Heart left ventricle (tissue), 16 donors: ENCODE measurements at regions not wholly inside any gene's neighbourhood (a gene's known extent, or its start where the extent isn't known, plus 50 kb on each side); places are given as distances from the start of the nearest gene placed in this dataset.

ENCODE experiments used
- ATAC-seq, 4 donors: fragments of 200-7000 bp; cut with Tn5 transposase; one replicate each; pipeline ENCODE4 v1.9.1; 2020 to 2022; ENCODE audit warnings: moderate library complexity in 4 of 4, mild to moderate bottlenecking in 3 of 4, moderate number of reproducible peaks in 1 of 4
- DNase-seq, 5 donors: peaks; one replicate each; pipeline ENCODE4 v3.0.0-alpha.2; 2020
- H3K27ac ChIP-seq, 12 donors: fragments of 200-600 bp; sonication (generic) in 4 of 12; one replicate each; pipeline versions ENCODE4 v1.5.0 to v1.8.0; 2016 to 2022; ENCODE audit warnings: mild to moderate bottlenecking in 2 of 12
- H3K27me3 ChIP-seq, 9 donors: fragments of 200-600 bp; sonication (generic) in 2 of 9; one replicate each; pipeline versions ENCODE4 v1.5.1 to v1.8.0; 2016 to 2022; ENCODE audit warnings: mild to moderate bottlenecking in 3 of 9
- H3K36me3 ChIP-seq, 9 donors: fragments of 200-600 bp; sonication (generic) in 2 of 9; one replicate each; pipeline versions ENCODE4 v1.5.0 to v1.8.0; 2018 to 2022; ENCODE audit warnings: mild to moderate bottlenecking in 2 of 9
- H3K4me1 ChIP-seq, 12 donors: fragments of 200-600 bp; sonication (generic) in 4 of 12; one replicate each; pipeline versions ENCODE4 v1.5.0 to v1.8.0; 2016 to 2022; ENCODE audit warnings: mild to moderate bottlenecking in 3 of 12
- H3K4me3 ChIP-seq, 12 donors: fragments of 200-600 bp; sonication (generic) in 4 of 12; one replicate each; pipeline versions ENCODE4 v1.5.0 to v1.8.0; 2017 to 2022; ENCODE audit warnings: mild to moderate bottlenecking in 9 of 12, moderate library complexity in 4 of 12
- H3K9me3 ChIP-seq, 12 donors: fragments of 200-600 bp; sonication (generic) in 4 of 12; one replicate each; pipeline versions ENCODE4 v1.5.0 to v1.8.0; 2016 to 2022; ENCODE audit warnings: mild to moderate bottlenecking in 1 of 12
- CTCF ChIP-seq, 12 donors: fragments of 200-600 bp; sonication (generic) in 4 of 12; IDR thresholded peaks; one replicate each; pipeline versions ENCODE4 v1.5.0 to v1.8.0; 2018 to 2022; ENCODE audit warnings: antibody characterized with exemption in 12 of 12, mild to moderate bottlenecking in 5 of 12
- POLR2A ChIP-seq, 2 donors: fragments of 450-650 bp; IDR thresholded peaks; one replicate each; pipeline ENCODE4 v1.6.1; 2017; ENCODE audit warnings: antibody characterized with exemption in 2 of 2, mild to moderate bottlenecking in 2 of 2, moderate library complexity in 2 of 2
- WGBS, 4 donors: extraction: QIAGEN DNeasy Blood & Tissue Kit in 2 of 4; methylation state at CpG; one replicate each; pipeline versions ENCODE4 v1.1.5 to v1.1.7; 2013 to 2018; 5-methylcytosine and 5-hydroxymethylcytosine counted together
- intact Hi-C, 10 donors: fragments of 100-400 bp; cut with DNase I; formaldehyde crosslinking; loops; one replicate each; pipeline versions ENCODE4 v1.11.1 to v1.14.2; 2022
- donor health status: ischemic (EF 13 %, LVEDD 7.1; RV severe dilation, severe dysfunction).
- donor health status: healthy with polysubstance abuse.
- donor health status: DM: no; HTN: yes; CAD: no.
- donor health status: DM: no; HTN: no; CAD: no.
- donor health status: ischemic (EF 25% LVEDD 6.9; RV normal size, moderate dysfunction).
- donor health status: ischemic (EF 25% LVEDD 5.7; RV mildly dilated, moderate dysfunction).
- donor health status: healthy.
- donor health status: DM: yes; HTN: yes; CAD: no.
- donor health status: ischemic (EF 35%, LVEDD 5.7; RV mildly dilated, moderate dysfunction).
- donor health status: nonischemic (EF 11% LVEDD 7.7; RV severe dilation, severe dysfunction).
- donor health status: DM: yes; HTN: yes; CAD: no.
- donor health status: PGD.
- donor health status: ischemic (EF 29% LVEDD 5.4; RV normal size, mild dysfunction).
- donor health status: nonischemic (EF 23%, LVEDD 6.1; RV moderate dilation, normal function).

- no peak overlapping the region for H3K27ac ChIP-seq
- H3K36me3 ChIP-seq = no peaks in the 10 kb centered on the region
- 30 to 86% (median 76%) methylated on average over 1 of the region's 1 CpG for WGBS, 4 donors
- H3K27me3 ChIP-seq = peaks cover 0 to 12% (median 0%) of the 10 kb centered on the region in 9 donors
- no peak for DNase-seq
- intact Hi-C loops = loop anchor here in 1 of 10 donors (10.0 kb wide), 1 partner anchor 64 kb away; no protein-coding TSS in a partner anchor
- no peak for TF ChIP-seq POLR2A (IDR thresholded peaks at IDR 0.05)
- no peak for TF ChIP-seq CTCF (IDR thresholded peaks at IDR 0.05)
- no peak overlapping the region for H3K4me3 ChIP-seq
- no peak for ATAC-seq
- no peaks in the 10 kb centered on the region for H3K4me1 ChIP-seq
- H3K9me3 ChIP-seq = no peaks in the 10 kb centered on the region
These were observed 237.0 kb upstream of the SLC14A2 start for GRCh38 chr18:45378308-45378707.

- Histone ChIP-seq H3K9me3 (no peaks in the 10 kb centered on the region), H3K27me3 (peaks cover 0 to 12% (median 0%) of the 10 kb centered on the region in 9 donors), H3K27ac (no peak overlapping the region), H3K4me1 (peaks cover 0 to under 1% (median 0%) of the 10 kb centered on the region in 12 donors), H3K4me3 (no peak overlapping the region), H3K36me3 (no peaks in the 10 kb centered on the region)
- TF ChIP-seq POLR2A (IDR thresholded peaks at IDR 0.05) = no peak
- TF ChIP-seq CTCF (IDR thresholded peaks at IDR 0.05) = no peak
- no peak for DNase-seq
- no peak for ATAC-seq
- 76 to 88% (median 84%) methylated on average over 5 of the region's 5 CpGs for WGBS, 4 donors
- intact Hi-C loops = loop anchor here in 1 of 10 donors (10.0 kb wide), 1 partner anchor 64 kb away; no protein-coding TSS in a partner anchor
These were observed 236.3 kb upstream of the SLC14A2 start for GRCh38 chr18:45378933-45379332.

- peaks cover 0 to 12% (median 0%) of the 10 kb centered on the region in 9 donors for H3K27me3 ChIP-seq
- peaks cover 0 to 5% (median 0%) of the 10 kb centered on the region in 12 donors for H3K4me1 ChIP-seq
- H3K4me3 ChIP-seq = no peak overlapping the region
- no peak for TF ChIP-seq CTCF (IDR thresholded peaks at IDR 0.05)
- no peak for TF ChIP-seq POLR2A (IDR thresholded peaks at IDR 0.05)
- no peaks in the 10 kb centered on the region for H3K36me3 ChIP-seq
- 92 to 97% (median 95%) methylated on average over 1 of the region's 1 CpG for WGBS, 4 donors
- intact Hi-C loops = loop anchor here (5.0 to 10.0 kb wide), 13 partner anchors 65 to 1758 kb away; partner anchors contain the start of gene SETBP1 (in 2 of the 10)
- no peak overlapping the region for H3K27ac ChIP-seq
- ATAC-seq = no peak
- no peaks in the 10 kb centered on the region for H3K9me3 ChIP-seq
- DNase-seq = no peak
These were observed 235.4 kb upstream of the SLC14A2 start for GRCh38 chr18:45379903-45380302.

- no peak overlapping the region for H3K4me3 ChIP-seq
- H3K4me1 ChIP-seq = peaks cover 0 to 9% (median 0%) of the 10 kb centered on the region in 12 donors
- H3K36me3 ChIP-seq = no peaks in the 10 kb centered on the region
- TF ChIP-seq POLR2A (IDR thresholded peaks at IDR 0.05) = no peak
- TF ChIP-seq CTCF (IDR thresholded peaks at IDR 0.05) = no peak
- WGBS, 4 donors = 75 to 84% (median 79%) methylated on average over 1 of the region's 1 CpG
- intact Hi-C loops = loop anchor here (5.0 to 10.0 kb wide), 12 partner anchors 64 to 1759 kb away; partner anchors contain the start of gene SETBP1 (in 2 of the 10)
- DNase-seq (no peak), ATAC-seq (no peak)
- no peaks in the 10 kb centered on the region for H3K9me3 ChIP-seq
- peaks cover 0 to 12% (median 0%) of the 10 kb centered on the region in 9 donors for H3K27me3 ChIP-seq
- H3K27ac ChIP-seq = no peak overlapping the region
These were observed 234.0 kb upstream of the SLC14A2 start for GRCh38 chr18:45381282-45381681.
